Gastrocnemius medialis (tissue), 4 donors: ENCODE measurements at regions not wholly inside any gene's neighbourhood (a gene's known extent, or its start where the extent isn't known, plus 50 kb on each side); places are given as distances from the start of the nearest gene placed in this dataset.

Source experiments
- ATAC-seq, 2 donors: fragments of 150-250 bp; one replicate each; pipeline ENCODE4 v1.9.1; 2016
- DNase-seq, 2 donors: peaks; one replicate each; pipeline ENCODE4 v3.0.0-alpha.2; 2019
- H3K27ac ChIP-seq, 4 donors: fragments of 200-600 bp; sonication (generic); 1 replicate in 1 of 4; 2 replicates in 3 of 4; pipeline ENCODE4 v1.5.1; 2016 to 2018; ENCODE audit warnings: mild to moderate bottlenecking in 2 of 4, moderate library complexity in 1 of 4
- H3K27me3 ChIP-seq, 3 donors: fragments of 200-600 bp; sonication (generic) in 2 of 3; 1 replicate in 1 of 3; 2 replicates in 2 of 3; pipeline versions ENCODE4 v1.5.1 to v1.6.0; 2016 to 2019; ENCODE audit warnings: mild to moderate bottlenecking in 1 of 3, moderate library complexity in 1 of 3
- H3K36me3 ChIP-seq, 2 donors: fragments of 200-600 bp; sonication (generic) in 1 of 2; one replicate each; pipeline ENCODE4 v1.5.1; 2017 to 2018
- H3K4me1 ChIP-seq, 2 donors: fragments of 200-600 bp; sonication (generic) in 1 of 2; one replicate each; pipeline ENCODE4 v1.5.1; 2016 to 2017; ENCODE audit warnings: mild to moderate bottlenecking in 2 of 2
- H3K4me3 ChIP-seq, 4 donors: fragments of 200-600 bp; sonication (generic) in 3 of 4; 1 replicate in 1 of 4; 2 replicates in 3 of 4; pipeline ENCODE4 v1.5.1; 2016 to 2019; ENCODE audit warnings: mild to moderate bottlenecking in 2 of 4
- H3K9me3 ChIP-seq, 3 donors: fragments of 200-600 bp; sonication (generic) in 2 of 3; 1 replicate in 1 of 3; 2 replicates in 2 of 3; pipeline ENCODE4 v1.5.1; 2016 to 2019
- POLR2A ChIP-seq, 2 donors: fragments of 450-650 bp; IDR thresholded peaks; one replicate each; pipeline ENCODE4 v1.6.1; 2017; ENCODE audit warnings: antibody characterized with exemption in 2 of 2, mild to moderate bottlenecking in 2 of 2, moderate library complexity in 2 of 2
- in situ Hi-C, 4 donors: fragments of 200-750 bp; cut with MboI; loops; one replicate each; pipeline versions ENCODE4 v1.15.0 to v1.8.0; 2017; ENCODE audit warnings: low sequenced_read_pairs in 4 of 4
- intact Hi-C: fragments of 100-400 bp; cut with DNase I; formaldehyde crosslinking; loops from one replicate; pipeline ENCODE4 v1.15.1; 2023; ENCODE audit warnings: low total_unique reads
- TF ChIP-seq, protein P1 (sequence below), 5 experiments: fragments of 450-650 bp in 3 of 5; fragments of 200-600 bp in 2 of 5; sonication (generic) in 2 of 5; IDR thresholded peaks in 4 of 5; conservative IDR thresholded peaks in 1 of 5; 1 replicate in 4 of 5; 2 replicates in 1 of 5; pipeline ENCODE4 v1.5.1; 2016 to 2019; ENCODE audit warnings: antibody characterized with exemption in 5 of 5, mild to moderate bottlenecking in 3 of 5, moderate library complexity in 3 of 5

DNA sequence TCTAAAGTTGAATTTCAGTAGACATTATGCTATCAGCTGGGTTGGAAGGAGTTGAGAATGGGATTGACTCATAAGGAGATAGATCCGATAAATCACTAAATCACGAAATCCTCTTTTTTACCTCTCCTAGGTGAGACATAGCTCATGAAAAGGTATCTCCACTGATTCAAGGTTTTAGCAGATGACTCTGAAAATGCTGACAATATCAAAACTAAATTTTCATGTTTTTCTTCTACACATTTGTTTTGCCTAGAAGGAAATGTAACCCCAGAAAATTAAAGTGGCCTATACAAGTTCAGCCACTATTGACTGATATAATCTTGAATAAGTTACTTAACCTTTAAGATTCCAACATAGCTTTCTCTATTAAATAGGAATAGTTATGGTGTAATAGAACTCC is 82.2 kb upstream of the VWDE start:
- ATAC-seq (no peak), DNase-seq (no peak)
- H3K4me1 ChIP-seq, result no peaks in the 10 kb centered on the region
- TF ChIP-seq, protein P1, sequence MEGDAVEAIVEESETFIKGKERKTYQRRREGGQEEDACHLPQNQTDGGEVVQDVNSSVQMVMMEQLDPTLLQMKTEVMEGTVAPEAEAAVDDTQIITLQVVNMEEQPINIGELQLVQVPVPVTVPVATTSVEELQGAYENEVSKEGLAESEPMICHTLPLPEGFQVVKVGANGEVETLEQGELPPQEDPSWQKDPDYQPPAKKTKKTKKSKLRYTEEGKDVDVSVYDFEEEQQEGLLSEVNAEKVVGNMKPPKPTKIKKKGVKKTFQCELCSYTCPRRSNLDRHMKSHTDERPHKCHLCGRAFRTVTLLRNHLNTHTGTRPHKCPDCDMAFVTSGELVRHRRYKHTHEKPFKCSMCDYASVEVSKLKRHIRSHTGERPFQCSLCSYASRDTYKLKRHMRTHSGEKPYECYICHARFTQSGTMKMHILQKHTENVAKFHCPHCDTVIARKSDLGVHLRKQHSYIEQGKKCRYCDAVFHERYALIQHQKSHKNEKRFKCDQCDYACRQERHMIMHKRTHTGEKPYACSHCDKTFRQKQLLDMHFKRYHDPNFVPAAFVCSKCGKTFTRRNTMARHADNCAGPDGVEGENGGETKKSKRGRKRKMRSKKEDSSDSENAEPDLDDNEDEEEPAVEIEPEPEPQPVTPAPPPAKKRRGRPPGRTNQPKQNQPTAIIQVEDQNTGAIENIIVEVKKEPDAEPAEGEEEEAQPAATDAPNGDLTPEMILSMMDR (IDR thresholded peaks at IDR 0.05 in 4 of 5, conservative IDR thresholded peaks at IDR 0.05 in 1 of 5), result no peak
- TF ChIP-seq POLR2A (IDR thresholded peaks at IDR 0.05), result no peak
- in situ Hi-C loops, result loop anchor here in 1 of 4 donors (25.0 kb wide), 2 partner anchors 424 to 1074 kb away; no protein-coding TSS in a partner anchor
- intact Hi-C loops, result no loop called here
- no peaks in the 10 kb centered on the region for H3K9me3 ChIP-seq
- no peak overlapping the region for H3K4me3 ChIP-seq
- H3K36me3 ChIP-seq, result no peaks in the 10 kb centered on the region
- no peaks in the 10 kb centered on the region for H3K27me3 ChIP-seq
- no peak overlapping the region for H3K27ac ChIP-seq

DNA sequence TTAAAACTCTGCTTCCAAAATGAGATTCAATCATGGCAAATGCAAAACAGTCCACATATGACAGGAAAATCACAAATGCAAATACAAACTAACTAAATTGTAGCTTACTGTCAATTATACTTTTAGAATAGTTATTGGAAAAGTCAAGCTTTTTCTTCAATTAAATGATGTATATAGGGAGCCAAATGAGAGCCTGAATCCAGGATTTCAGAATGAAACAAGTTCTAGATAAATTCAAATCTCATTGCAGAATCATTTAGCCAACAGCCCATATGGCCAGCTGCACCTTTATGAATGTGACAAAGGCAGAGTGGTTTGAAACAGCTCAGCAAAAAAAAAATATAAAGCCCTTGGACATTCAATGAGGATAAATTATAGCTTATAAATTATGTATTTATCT is 82.2 kb upstream of the SCIN start:
- intact Hi-C loops, result no loop called here
- H3K27me3 ChIP-seq, result no peaks in the 10 kb centered on the region
- H3K36me3 ChIP-seq, result no peaks in the 10 kb centered on the region
- no peak for TF ChIP-seq POLR2A (IDR thresholded peaks at IDR 0.05)
- in situ Hi-C loops, result loop anchor here in 1 of 4 donors (25.0 kb wide), 2 partner anchors 426 to 1076 kb away; no protein-coding TSS in a partner anchor
- H3K9me3 ChIP-seq, result no peaks in the 10 kb centered on the region
- H3K27ac ChIP-seq, result no peak overlapping the region
- no peak for DNase-seq
- ATAC-seq, result no peak
- no peaks in the 10 kb centered on the region for H3K4me1 ChIP-seq
- no peak overlapping the region for H3K4me3 ChIP-seq

DNA sequence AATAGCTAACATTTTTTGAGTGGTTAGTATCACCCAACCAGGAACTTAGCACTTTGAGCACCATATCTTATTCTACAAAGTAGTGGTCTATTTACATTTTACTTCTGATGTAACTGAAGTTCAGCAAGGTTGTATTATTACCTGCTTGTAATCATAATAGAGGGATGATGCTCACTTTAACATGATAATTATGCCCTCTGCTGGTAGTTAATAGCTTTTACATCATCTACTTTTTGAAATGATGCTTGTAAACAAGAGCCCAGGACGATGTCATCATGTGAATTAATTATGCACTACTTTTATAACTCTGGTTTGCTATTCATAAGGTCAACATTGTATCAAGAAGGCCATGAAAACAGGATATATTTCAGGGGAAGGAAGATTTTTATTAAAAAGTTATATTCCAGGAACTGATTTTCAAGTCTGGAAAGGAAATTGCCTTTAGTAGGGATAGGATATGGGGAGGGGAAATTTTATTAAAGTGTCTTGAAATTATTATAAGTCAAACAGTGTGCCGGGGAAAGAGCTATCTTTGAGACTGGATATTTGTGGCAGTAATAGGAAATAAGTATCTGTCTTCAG is 80.3 kb upstream of the SCIN start:
- no peaks in the 10 kb centered on the region for H3K27me3 ChIP-seq
- no peaks in the 10 kb centered on the region for H3K9me3 ChIP-seq
- H3K4me1 ChIP-seq, result no peaks in the 10 kb centered on the region
- no peak overlapping the region for H3K4me3 ChIP-seq
- intact Hi-C loops (loop anchor here (10.0 kb wide), 1 partner anchor 425 kb away; no protein-coding TSS in a partner anchor), in situ Hi-C loops (loop anchor here in 1 of 4 donors (25.0 kb wide), 2 partner anchors 428 to 1078 kb away; no protein-coding TSS in a partner anchor)
- H3K36me3 ChIP-seq, result no peaks in the 10 kb centered on the region
- ATAC-seq (no peak), DNase-seq (no peak)
- no peak overlapping the region for H3K27ac ChIP-seq
- TF ChIP-seq, protein P1 (IDR thresholded peaks at IDR 0.05 in 4 of 5, conservative IDR thresholded peaks at IDR 0.05 in 1 of 5), result peak in 2 of 5 experiments; percentile 18 to 40
- no peak for TF ChIP-seq POLR2A (IDR thresholded peaks at IDR 0.05)

DNA sequence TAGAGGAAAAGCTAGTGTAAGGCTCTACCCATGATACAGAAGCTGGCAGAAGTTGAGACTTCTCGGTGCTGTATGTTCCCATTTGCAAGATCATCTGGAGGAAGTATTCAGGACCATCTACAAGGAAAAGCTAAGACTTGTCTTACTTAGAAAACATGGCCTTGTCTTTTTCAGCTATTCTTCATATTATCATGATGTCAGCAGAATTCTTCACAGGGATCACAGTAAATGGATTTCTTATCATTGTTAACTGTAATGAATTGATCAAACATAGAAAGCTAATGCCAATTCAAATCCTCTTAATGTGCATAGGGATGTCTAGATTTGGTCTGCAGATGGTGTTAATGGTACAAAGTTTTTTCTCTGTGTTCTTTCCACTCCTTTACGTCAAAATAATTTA is 79.6 kb upstream of the SCIN start:
- no peak overlapping the region for H3K27ac ChIP-seq
- ATAC-seq (no peak), DNase-seq (no peak)
- no peaks in the 10 kb centered on the region for H3K27me3 ChIP-seq
- no peaks in the 10 kb centered on the region for H3K4me1 ChIP-seq
- intact Hi-C loops (loop anchor here (10.0 kb wide), 1 partner anchor 426 kb away; no protein-coding TSS in a partner anchor), in situ Hi-C loops (loop anchor here in 1 of 4 donors (25.0 kb wide), 2 partner anchors 429 to 1079 kb away; no protein-coding TSS in a partner anchor)
- H3K9me3 ChIP-seq, result no peaks in the 10 kb centered on the region
- H3K4me3 ChIP-seq, result no peak overlapping the region
- no peak for TF ChIP-seq POLR2A (IDR thresholded peaks at IDR 0.05)
- TF ChIP-seq, protein P1 (IDR thresholded peaks at IDR 0.05 in 4 of 5, conservative IDR thresholded peaks at IDR 0.05 in 1 of 5), result no peak
- no peaks in the 10 kb centered on the region for H3K36me3 ChIP-seq

DNA sequence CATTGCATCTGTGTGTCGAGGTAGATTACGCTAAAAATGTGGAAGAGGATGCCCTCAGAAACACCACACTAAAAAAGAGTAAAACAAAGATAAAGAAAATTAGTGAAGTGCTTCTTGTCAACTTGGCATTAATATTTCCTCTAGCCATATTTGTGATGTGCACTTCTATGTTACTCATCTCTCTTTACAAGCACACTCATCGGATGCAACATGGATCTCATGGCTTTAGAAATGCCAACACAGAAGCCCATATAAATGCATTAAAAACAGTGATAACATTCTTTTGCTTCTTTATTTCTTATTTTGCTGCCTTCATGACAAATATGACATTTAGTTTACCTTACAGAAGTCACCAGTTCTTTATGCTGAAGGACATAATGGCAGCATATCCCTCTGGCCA is 79.0 kb upstream of the SCIN start:
- H3K4me3 ChIP-seq, result no peak overlapping the region
- no peaks in the 10 kb centered on the region for H3K36me3 ChIP-seq
- H3K9me3 ChIP-seq, result no peaks in the 10 kb centered on the region
- in situ Hi-C loops (loop anchor here in 1 of 4 donors (25.0 kb wide), 2 partner anchors 429 to 1079 kb away; no protein-coding TSS in a partner anchor), intact Hi-C loops (loop anchor here (10.0 kb wide), 1 partner anchor 427 kb away; no protein-coding TSS in a partner anchor)
- no peak overlapping the region for H3K27ac ChIP-seq
- no peak for DNase-seq
- no peak for TF ChIP-seq POLR2A (IDR thresholded peaks at IDR 0.05)
- TF ChIP-seq, protein P1 (IDR thresholded peaks at IDR 0.05 in 4 of 5, conservative IDR thresholded peaks at IDR 0.05 in 1 of 5), result no peak
- no peaks in the 10 kb centered on the region for H3K27me3 ChIP-seq
- H3K4me1 ChIP-seq, result no peaks in the 10 kb centered on the region
- ATAC-seq, result no peak
